ENCODE measurements at regions not wholly inside any gene's neighbourhood (a gene's known extent, or its start where the extent isn't known, plus 50 kb on each side); places are given as distances from the start of the nearest gene placed in this dataset.

- H3K4me3 ChIP-seq (ENCODE audit: low read depth, low read length): no peak overlapping the region
- no peak for DNase-seq (ENCODE audit: low read depth)
- no peak for TF ChIP-seq CTCF (IDR thresholded peaks at IDR 0.05; ENCODE audit: control insufficient read depth, extremely low read depth, insufficient read depth)
Measured at GRCh38 chr1:96087719-96088118, 633.9 kb upstream of the PTBP2 start.

- no peak overlapping the region for H3K4me3 ChIP-seq (ENCODE audit: low read depth, low read length)
- DNase-seq (ENCODE audit: low read depth): no peak
- no peak for TF ChIP-seq CTCF (IDR thresholded peaks at IDR 0.05; ENCODE audit: control insufficient read depth, extremely low read depth, insufficient read depth)
Measured at GRCh38 chr1:96090134-96090533, 631.5 kb upstream of the PTBP2 start.

GRCh38 chr1:96095849-96096612 is 625.6 kb upstream of the PTBP2 start:
- DNase-seq (ENCODE audit: low read depth): no peak
- no peak overlapping the region for H3K4me3 ChIP-seq (ENCODE audit: low read depth, low read length)
- no peak for TF ChIP-seq CTCF (IDR thresholded peaks at IDR 0.05; ENCODE audit: control insufficient read depth, extremely low read depth, insufficient read depth)

DNA sequence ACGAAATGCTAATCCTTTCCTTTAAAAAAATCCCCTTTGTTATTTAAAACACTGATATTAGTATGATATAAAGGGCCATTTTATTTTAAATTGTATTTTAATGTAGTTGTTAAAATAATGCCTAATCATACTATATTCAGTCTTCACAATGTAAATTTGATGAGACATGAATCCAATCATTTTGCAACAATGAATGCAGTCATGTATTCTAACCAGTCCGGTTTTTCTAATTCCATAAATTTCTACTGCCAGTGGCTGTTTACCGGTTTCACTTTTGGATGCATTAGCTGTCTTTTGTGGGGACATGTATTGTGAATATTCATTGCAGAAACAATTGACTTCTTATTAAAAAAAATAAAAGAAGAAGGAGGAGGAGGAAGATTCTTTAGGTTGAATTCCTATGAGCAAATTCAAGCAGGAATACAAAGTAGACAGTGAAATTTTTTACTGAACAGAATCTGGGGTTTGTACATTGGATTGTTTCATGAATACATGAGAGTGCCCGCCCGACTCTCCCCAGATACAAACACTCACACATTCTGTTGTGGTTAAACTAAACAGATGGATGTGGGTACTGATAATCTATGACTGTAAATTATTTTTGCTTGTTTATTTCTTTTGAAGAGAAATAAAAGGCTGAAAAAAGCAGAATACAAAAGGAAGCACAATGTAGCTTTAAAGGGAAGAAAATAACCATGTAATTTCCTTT is 624.8 kb upstream of the PTBP2 start:
- TF ChIP-seq CTCF (IDR thresholded peaks at IDR 0.05; ENCODE audit: control insufficient read depth, extremely low read depth, insufficient read depth): no peak
- no peak overlapping the region for H3K4me3 ChIP-seq (ENCODE audit: low read depth, low read length)
- DNase-seq (ENCODE audit: low read depth): no peak

DNA sequence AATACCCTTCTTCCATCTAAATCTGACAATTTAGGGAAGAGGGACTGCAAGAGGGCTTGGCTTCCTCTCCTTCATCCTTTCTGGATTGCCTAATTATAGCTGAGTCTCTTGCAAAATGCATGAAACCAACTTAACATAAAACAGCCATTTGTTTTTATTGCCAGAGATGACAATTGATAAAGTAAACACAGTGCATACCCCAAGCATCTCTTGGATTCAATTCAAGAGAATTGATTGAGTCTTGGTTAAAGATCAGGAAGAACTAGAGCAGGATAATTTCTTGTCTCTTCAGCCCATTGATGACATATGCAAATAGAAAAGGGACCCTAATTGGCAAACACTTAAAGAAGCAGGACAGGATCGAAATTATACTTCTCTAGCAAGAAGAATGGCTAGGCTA is 617.1 kb upstream of the PTBP2 start:
- no peak for TF ChIP-seq CTCF (IDR thresholded peaks at IDR 0.05; ENCODE audit: control insufficient read depth, extremely low read depth, insufficient read depth)
- no peak overlapping the region for H3K4me3 ChIP-seq (ENCODE audit: low read depth, low read length)
- DNase-seq (ENCODE audit: low read depth): no peak

GRCh38 chr1:96104906-96105305 is 616.7 kb upstream of the PTBP2 start:
- DNase-seq (ENCODE audit: low read depth): no peak
- TF ChIP-seq CTCF (IDR thresholded peaks at IDR 0.05; ENCODE audit: control insufficient read depth, extremely low read depth, insufficient read depth): no peak
- no peak overlapping the region for H3K4me3 ChIP-seq (ENCODE audit: low read depth, low read length)
